A549 (cell line): ENCODE measurements at regions not wholly inside any gene's neighbourhood (a gene's known extent, or its start where the extent isn't known, plus 50 kb on each side); places are given as distances from the start of the nearest gene placed in this dataset.

ENCODE experiments used
- CTCF ChIP-seq: fragments of >200 bp; sonication (Bioruptor Twin); formaldehyde crosslinking; IDR thresholded peaks from 3 replicates; pipeline ENCODE4 v1.5.1; 2016
- EP300 ChIP-seq, 2 experiments: fragments of >200 bp; sonication (Bioruptor Twin); formaldehyde crosslinking; IDR thresholded peaks; 2 replicates in 1 of 2; 3 replicates in 1 of 2; pipeline ENCODE4 v1.6.1; 2016 to 2017
- ESRRA ChIP-seq: fragments of 150-350 bp; IDR thresholded peaks from 2 replicates; pipeline ENCODE4 v1.6.1; 2014; ENCODE audit warnings: mild to moderate bottlenecking, low read length, borderline replicate concordance
- HDAC2 ChIP-seq: fragments of 200-600 bp; sonication (generic); IDR thresholded peaks from 2 replicates; pipeline ENCODE4 v1.6.1; 2016
- HEYL ChIP-seq: fragments of 250-450 bp; sonication (Bioruptor Pico); IDR thresholded peaks from 2 replicates; pipeline ENCODE4 v1.8.0; 2021; ENCODE audit warnings: mild to moderate bottlenecking, moderate library complexity
- HMGXB4 ChIP-seq: fragments of 250-450 bp; sonication (Bioruptor Pico); IDR thresholded peaks from 2 replicates; pipeline ENCODE4 v1.5.0; 2021; ENCODE audit warnings: mild to moderate bottlenecking, moderate library complexity, borderline replicate concordance
- JUNB ChIP-seq: fragments of >200 bp; sonication (Bioruptor Twin); formaldehyde crosslinking; IDR thresholded peaks from 2 replicates; pipeline ENCODE4 v1.6.1; 2016
- MAX ChIP-seq: IDR thresholded peaks from 2 replicates; pipeline ENCODE4 v1.6.1; 2012
- POLR2A ChIP-seq: IDR thresholded peaks from 2 replicates; pipeline ENCODE4 v1.6.1; 2012; ENCODE audit warnings: mild to moderate bottlenecking, low read length
- RNF2 ChIP-seq: fragments of 200-600 bp; sonication (generic); IDR thresholded peaks from 2 replicates; pipeline ENCODE4 v1.6.1; 2016; ENCODE audit warnings: low read depth, mild to moderate bottlenecking, antibody characterized with exemption, moderate library complexity, borderline replicate concordance

- no peak for TF ChIP-seq CTCF
- no peak for TF ChIP-seq HEYL (CRISPR knock-in tag)
- TF ChIP-seq RNF2: no peak
- TF ChIP-seq POLR2A: no peak
- TF ChIP-seq HDAC2: no peak
- no peak for TF ChIP-seq MAX
- TF ChIP-seq HMGXB4 (CRISPR knock-in tag): no peak
- TF ChIP-seq EP300 (IDR thresholded peaks at IDR 0.05): no peak
- TF ChIP-seq ESRRA: no peak
- no peak for TF ChIP-seq JUNB
These were observed 123.5 kb downstream of the BCOR start for GRCh38 chrX:39974270-39974669.
